CD14-positive monocyte (primary cell): ENCODE measurements at regions not wholly inside any gene's neighbourhood (a gene's known extent, or its start where the extent isn't known, plus 50 kb on each side); places are given as distances from the start of the nearest gene placed in this dataset.

ENCODE experiments used
- DNase-seq, 3 donors: peaks; one replicate each; pipeline ENCODE4 v3.0.0-alpha.2; 2011 to 2022
- H2AFZ ChIP-seq: 2 replicates; pipeline ENCODE4 v1.6.0; 2012; ENCODE audit warnings: mild to moderate bottlenecking, low read depth, low read length, inconsistent platforms; ENCODE audit not compliant: insufficient read depth, poor library complexity, severe bottlenecking
- H3K27ac ChIP-seq, 2 donors: 1 replicate in 1 of 2; 2 replicates in 1 of 2; pipeline ENCODE4 v1.5.1; 2012 to 2013; ENCODE audit warnings: low read length in 2 of 2, control low read depth in 1 of 2, inconsistent platforms in 1 of 2, low read depth in 1 of 2, mild to moderate bottlenecking in 1 of 2
- H3K27me3 ChIP-seq, 2 donors: one replicate each; pipeline versions ENCODE4 v1.6.0 to v1.6.1; 2011 to 2013; ENCODE audit warnings: low read length in 2 of 2; ENCODE audit not compliant: control insufficient read depth in 2 of 2, insufficient read depth in 2 of 2
- H3K36me3 ChIP-seq, 2 donors: replicated peaks in 1 of 2; 1 replicate in 1 of 2; 2 replicates in 1 of 2; pipeline versions ENCODE4 v1.5.1 to v1.6.1; 2012 to 2013; ENCODE audit warnings: low read length in 2 of 2, control low read depth in 1 of 2, inconsistent platforms in 1 of 2, mild to moderate bottlenecking in 1 of 2; ENCODE audit not compliant: insufficient read depth in 2 of 2, control insufficient read depth in 1 of 2
- H3K4me1 ChIP-seq, 2 donors: 1 replicate in 1 of 2; 2 replicates in 1 of 2; pipeline versions ENCODE4 v1.5.1 to v1.6.1; 2012 to 2013; ENCODE audit warnings: low read length in 2 of 2, control low read depth in 1 of 2, inconsistent platforms in 1 of 2, mild to moderate bottlenecking in 1 of 2, moderate library complexity in 1 of 2; ENCODE audit not compliant: insufficient read depth in 2 of 2, control insufficient read depth in 1 of 2
- H3K4me2 ChIP-seq: replicated peaks from 2 replicates; pipeline ENCODE3; 2012; ENCODE audit warnings: low read length, moderate library complexity, mild to moderate bottlenecking; ENCODE audit not compliant: poor library complexity, severe bottlenecking; ENCODE audit errors: extremely low read depth
- H3K4me3 ChIP-seq, 3 experiments: fragments of 200-600 bp in 1 of 3; sonication (generic) in 1 of 3; replicated peaks in 1 of 3; 1 replicate in 2 of 3; 2 replicates in 1 of 3; pipeline ENCODE4 v1.5.1; 2011 to 2013; ENCODE audit warnings: low read length in 3 of 3, mild to moderate bottlenecking in 3 of 3, control low read depth in 2 of 3, low read depth in 2 of 3, inconsistent platforms in 1 of 3, moderate library complexity in 1 of 3
- H3K79me2 ChIP-seq: 2 replicates; pipeline ENCODE4 v1.6.0; 2012; ENCODE audit warnings: mild to moderate bottlenecking, control low read depth, inconsistent platforms, low read length, moderate library complexity; ENCODE audit not compliant: insufficient read depth
- H3K9ac ChIP-seq: 2 replicates; pipeline ENCODE4 v1.6.0; 2017; ENCODE audit warnings: low read length, mild to moderate bottlenecking; ENCODE audit not compliant: insufficient read depth, poor library complexity, severe bottlenecking
- H3K9me3 ChIP-seq, 2 donors: replicated peaks in 1 of 2; 1 replicate in 1 of 2; 2 replicates in 1 of 2; pipeline versions ENCODE4 v1.5.1 to v1.6.1; 2012 to 2013; ENCODE audit warnings: low read length in 2 of 2, control low read depth in 1 of 2; ENCODE audit not compliant: control insufficient read depth in 1 of 2, insufficient read depth in 1 of 2
- H4K20me1 ChIP-seq: 2 replicates; pipeline ENCODE4 v1.6.0; 2012; ENCODE audit warnings: mild to moderate bottlenecking, low read length, control low read depth, moderate library complexity; ENCODE audit not compliant: insufficient read depth
- H3K27ac Mint-ChIP-seq, 7 donors: one replicate each; pipeline ENCODE4 v1.8.0; 2020; ENCODE audit warnings: mild to moderate bottlenecking in 7 of 7, mixed read lengths in 7 of 7, moderate library complexity in 6 of 7, inconsistent platforms in 2 of 7
- H3K27me3 Mint-ChIP-seq, 3 donors: one replicate each; pipeline ENCODE4 v1.8.0; 2021 to 2022; ENCODE audit warnings: low read depth in 3 of 3, mild to moderate bottlenecking in 3 of 3, mixed read lengths in 3 of 3, moderate library complexity in 3 of 3, inconsistent platforms in 1 of 3
- H3K36me3 Mint-ChIP-seq, 2 donors: one replicate each; pipeline ENCODE4 v1.8.0; 2020; ENCODE audit warnings: mixed read lengths in 2 of 2, inconsistent platforms in 1 of 2, mild to moderate bottlenecking in 1 of 2
- H3K4me1 Mint-ChIP-seq: one replicate; pipeline ENCODE4 v1.8.0; 2020; ENCODE audit warnings: mild to moderate bottlenecking, mixed read lengths
- H3K4me3 Mint-ChIP-seq, 2 donors: one replicate each; pipeline ENCODE4 v1.8.0; 2020; ENCODE audit warnings: mild to moderate bottlenecking in 2 of 2, mixed read lengths in 2 of 2, moderate library complexity in 1 of 2
- H3K9me3 Mint-ChIP-seq, 7 donors: one replicate each; pipeline ENCODE4 v1.8.0; 2020 to 2022; ENCODE audit warnings: mixed read lengths in 7 of 7, mild to moderate bottlenecking in 6 of 7, moderate library complexity in 6 of 7, inconsistent platforms in 2 of 7
- WGBS: methylation state at CpG from one replicate; pipeline ENCODE4 v1.1.5; 2013; ENCODE audit warnings: missing lambda C conversion rate; ENCODE audit not compliant: insufficient coverage; 5-methylcytosine and 5-hydroxymethylcytosine counted together
- intact Hi-C, 2 donors: fragments of 100-400 bp; cut with micrococcal nuclease; formaldehyde crosslinking; loops; one replicate each; pipeline versions ENCODE4 v1.15.0 to v1.15.1; 2023
- TF ChIP-seq, protein P1 (sequence below): fragments of 200-600 bp; IDR thresholded peaks from one replicate; pipeline ENCODE4 v1.8.0; 2022; ENCODE audit warnings: antibody characterized with exemption, mild to moderate bottlenecking

GRCh38 chr5:74266836-74267235 lies 373.7 kb downstream of the ENC1 start:
- H3K9ac ChIP-seq: no peak overlapping the region
- no peak overlapping the region for H2AFZ ChIP-seq
- peaks cover 3% of the 10 kb centered on the region in 2 donors for H3K4me1 ChIP-seq
- no peaks in the 10 kb centered on the region for H3K79me2 ChIP-seq
- H3K4me1 Mint-ChIP-seq: peaks cover 13% of the 10 kb centered on the region
- no peaks in the 10 kb centered on the region for H3K36me3 Mint-ChIP-seq
- DNase-seq: no peak
- no peak overlapping the region for H3K4me3 Mint-ChIP-seq
- H3K27me3 Mint-ChIP-seq: peaks cover 0 to 7% (median 2%) of the 10 kb centered on the region in 3 donors
- H3K27ac ChIP-seq: no peak overlapping the region
- H3K9me3 ChIP-seq: no peaks in the 10 kb centered on the region
- no peak overlapping the region for H3K4me2 ChIP-seq
- 89% methylated on average over 1 of the region's 5 CpGs for WGBS
- H3K27ac Mint-ChIP-seq: no peak overlapping the region
- intact Hi-C loops: no loop called here
- H4K20me1 ChIP-seq: no peaks in the 10 kb centered on the region
- H3K27me3 ChIP-seq: no peaks in the 10 kb centered on the region
- no peaks in the 10 kb centered on the region for H3K36me3 ChIP-seq
- TF ChIP-seq, protein P1, sequence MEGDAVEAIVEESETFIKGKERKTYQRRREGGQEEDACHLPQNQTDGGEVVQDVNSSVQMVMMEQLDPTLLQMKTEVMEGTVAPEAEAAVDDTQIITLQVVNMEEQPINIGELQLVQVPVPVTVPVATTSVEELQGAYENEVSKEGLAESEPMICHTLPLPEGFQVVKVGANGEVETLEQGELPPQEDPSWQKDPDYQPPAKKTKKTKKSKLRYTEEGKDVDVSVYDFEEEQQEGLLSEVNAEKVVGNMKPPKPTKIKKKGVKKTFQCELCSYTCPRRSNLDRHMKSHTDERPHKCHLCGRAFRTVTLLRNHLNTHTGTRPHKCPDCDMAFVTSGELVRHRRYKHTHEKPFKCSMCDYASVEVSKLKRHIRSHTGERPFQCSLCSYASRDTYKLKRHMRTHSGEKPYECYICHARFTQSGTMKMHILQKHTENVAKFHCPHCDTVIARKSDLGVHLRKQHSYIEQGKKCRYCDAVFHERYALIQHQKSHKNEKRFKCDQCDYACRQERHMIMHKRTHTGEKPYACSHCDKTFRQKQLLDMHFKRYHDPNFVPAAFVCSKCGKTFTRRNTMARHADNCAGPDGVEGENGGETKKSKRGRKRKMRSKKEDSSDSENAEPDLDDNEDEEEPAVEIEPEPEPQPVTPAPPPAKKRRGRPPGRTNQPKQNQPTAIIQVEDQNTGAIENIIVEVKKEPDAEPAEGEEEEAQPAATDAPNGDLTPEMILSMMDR: no peak
- H3K9me3 Mint-ChIP-seq: no peaks in the 10 kb centered on the region
- no peak overlapping the region for H3K4me3 ChIP-seq

DNA sequence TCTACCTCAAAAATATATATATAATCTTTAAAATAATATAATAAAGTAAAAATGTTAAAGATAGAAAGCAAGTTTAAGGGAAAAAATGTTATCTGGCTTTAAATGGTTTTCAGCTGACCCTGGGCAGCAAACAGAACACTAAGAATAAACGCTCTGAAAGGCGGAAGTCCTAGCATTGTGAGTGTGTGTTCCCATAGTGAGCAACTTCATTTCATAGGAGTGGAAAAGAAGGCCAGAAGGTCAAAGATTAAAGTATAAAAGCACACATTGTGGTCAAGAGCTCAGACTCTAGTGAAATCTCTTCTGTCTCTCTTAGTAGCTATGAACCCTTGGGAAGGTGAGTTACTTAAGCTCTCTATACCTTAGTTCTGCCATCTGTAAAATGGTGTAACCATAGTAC lies 374.4 kb downstream of the ENC1 start:
- H3K4me1 ChIP-seq: peaks cover 10% of the 10 kb centered on the region in 2 donors
- no peaks in the 10 kb centered on the region for H4K20me1 ChIP-seq
- no peak overlapping the region for H3K9ac ChIP-seq
- H3K36me3 Mint-ChIP-seq: no peaks in the 10 kb centered on the region
- no peak overlapping the region for H2AFZ ChIP-seq
- H3K4me1 Mint-ChIP-seq: peaks cover 20% of the 10 kb centered on the region
- H3K27me3 Mint-ChIP-seq: peaks cover 0 to 5% (median 2%) of the 10 kb centered on the region in 3 donors
- H3K4me3 Mint-ChIP-seq: no peak overlapping the region
- no peaks in the 10 kb centered on the region for H3K9me3 ChIP-seq
- no peaks in the 10 kb centered on the region for H3K27me3 ChIP-seq
- no peak for DNase-seq
- H3K36me3 ChIP-seq: no peaks in the 10 kb centered on the region
- intact Hi-C loops: no loop called here
- TF ChIP-seq, protein P1: no peak
- H3K4me2 ChIP-seq: no peak overlapping the region
- no peak overlapping the region for H3K4me3 ChIP-seq
- H3K9me3 Mint-ChIP-seq: no peaks in the 10 kb centered on the region
- 100% methylated on average over 2 of the region's 2 CpGs for WGBS
- no peak overlapping the region for H3K27ac Mint-ChIP-seq
- H3K27ac ChIP-seq: no peak overlapping the region
- no peaks in the 10 kb centered on the region for H3K79me2 ChIP-seq
